Astrocyte of the hippocampus (primary cell): ENCODE measurements at regions not wholly inside any gene's neighbourhood (a gene's known extent, or its start where the extent isn't known, plus 50 kb on each side); places are given as distances from the start of the nearest gene placed in this dataset.
A peak's percentile ranks its signal among the peaks of the same experiment; 100 is the strongest.

Experiments used
- DNase-seq: peaks from one replicate; pipeline ENCODE4 v3.0.0; 2011; ENCODE audit warnings: low read depth, low spot score

- no peak for DNase-seq
Observed at GRCh38 chr14:97499790-97500481, 702.8 kb downstream of the VRK1 start.

- DNase-seq, result no peak
Observed at GRCh38 chr14:97506626-97507025, 709.4 kb downstream of the VRK1 start.

- no peak for DNase-seq
Observed at GRCh38 chr14:97513891-97514290, 716.7 kb downstream of the VRK1 start.

GRCh38 chr14:97517566-97518234, 720.5 kb downstream of the VRK1 start:
- DNase-seq, result no peak

- DNase-seq, result peak; percentile 16
Observed at GRCh38 chr14:97523936-97524335, 726.8 kb downstream of the VRK1 start.

- peak; percentile 12 for DNase-seq
Observed at GRCh38 chr14:97524589-97525319, 727.6 kb downstream of the VRK1 start.

- no peak for DNase-seq
Observed at GRCh38 chr14:97527993-97528392, 730.8 kb downstream of the VRK1 start.

- DNase-seq, result no peak
Observed at GRCh38 chr14:97532052-97532451, 734.9 kb downstream of the VRK1 start.

- no peak for DNase-seq
Observed at GRCh38 chr14:97536421-97536820, 739.2 kb downstream of the VRK1 start.

- no peak for DNase-seq
Observed at GRCh38 chr14:97538749-97539410, 741.7 kb downstream of the VRK1 start.

GRCh38 chr14:97539411-97539795, 742.2 kb downstream of the VRK1 start:
- DNase-seq, result no peak

- DNase-seq, result no peak
Observed at GRCh38 chr14:97539884-97540283, 742.7 kb downstream of the VRK1 start.

GRCh38 chr14:97543221-97543620, 746.0 kb downstream of the VRK1 start:
- DNase-seq, result no peak

- DNase-seq, result no peak
Observed at GRCh38 chr14:97543816-97544215, 746.6 kb downstream of the VRK1 start.

- DNase-seq, result no peak
Observed at GRCh38 chr14:97544571-97544970, 747.4 kb downstream of the VRK1 start.

- DNase-seq, result no peak
Observed at GRCh38 chr14:97546491-97547230, 749.5 kb downstream of the VRK1 start.

- DNase-seq, result no peak
Observed at GRCh38 chr14:97550463-97550862, 753.3 kb downstream of the VRK1 start.

GRCh38 chr14:97554597-97554996, 757.4 kb downstream of the VRK1 start:
- DNase-seq, result no peak

- DNase-seq, result no peak
Observed at GRCh38 chr14:97564334-97564733, 767.2 kb downstream of the VRK1 start.

GRCh38 chr14:97571201-97571600, 774.0 kb downstream of the VRK1 start:
- DNase-seq, result no peak

- no peak for DNase-seq
Observed at GRCh38 chr14:97571866-97572555, 774.8 kb downstream of the VRK1 start.
